A673 (cell line): ENCODE measurements at regions not wholly inside any gene's neighbourhood (a gene's known extent, or its start where the extent isn't known, plus 50 kb on each side); places are given as distances from the start of the nearest gene placed in this dataset.

ENCODE experiments used
- BruUV-seq: library from RNA; stranded (reverse); fragments of 400-500 nt; replicated peaks from 2 replicates; lab custom pipeline; 2021; lab: Mats Ljungman, UMichigan
- CTCF ChIA-PET: fragments of 300-600 bp; sonication (Branson Sonifier 250); formaldehyde crosslinking; loops from one replicate; lab custom pipeline; 2022; ENCODE audit warnings: antibody characterized with exemption; lab: Charles Lee
- POLR2A ChIA-PET: fragments of 300-600 bp; sonication (Branson Sonifier 250); formaldehyde crosslinking; loops from one replicate; lab custom pipeline; 2022; ENCODE audit warnings: antibody characterized with exemption; ENCODE audit not compliant: low non-redundant PET; lab: Charles Lee
- DNase-seq: peaks from one replicate; pipeline ENCODE4 v3.0.0-alpha.2; 2015; ENCODE audit warnings: low spot score
- H3K27ac ChIP-seq: fragments of 200-600 bp; sonication (generic); 2 replicates; pipeline ENCODE4 v1.5.1; 2016; ENCODE audit warnings: mixed run types, low read depth, mild to moderate bottlenecking, mixed read lengths, antibody characterized with exemption, low read length; ENCODE audit not compliant: poor library complexity, severe bottlenecking
- H3K27me3 ChIP-seq: fragments of 200-600 bp; sonication (generic); replicated peaks from 2 replicates; pipeline ENCODE4 v1.6.1; 2017; ENCODE audit warnings: mixed run types, low read depth, mild to moderate bottlenecking, mixed read lengths, antibody characterized with exemption, low read length; ENCODE audit not compliant: insufficient read depth, poor library complexity
- H3K36me3 ChIP-seq: fragments of 200-600 bp; sonication (generic); 2 replicates; pipeline ENCODE4 v1.6.1; 2016; ENCODE audit warnings: mixed run types, mild to moderate bottlenecking, mixed read lengths, antibody characterized with exemption, low read length; ENCODE audit not compliant: insufficient read depth, poor library complexity, severe bottlenecking
- H3K4me1 ChIP-seq: fragments of 200-600 bp; sonication (generic); 2 replicates; pipeline ENCODE4 v1.6.1; 2017; ENCODE audit warnings: mixed run types, mild to moderate bottlenecking, mixed read lengths, antibody characterized with exemption, low read length; ENCODE audit not compliant: insufficient read depth, poor library complexity, severe bottlenecking
- H3K4me3 ChIP-seq: fragments of 200-600 bp; sonication (generic); 2 replicates; pipeline ENCODE4 v1.5.1; 2016; ENCODE audit warnings: low read depth, mixed run types, mild to moderate bottlenecking, mixed read lengths, low read length; ENCODE audit not compliant: poor library complexity, severe bottlenecking
- H3K9me3 ChIP-seq: fragments of 200-600 bp; sonication (generic); 2 replicates; pipeline ENCODE4 v1.6.1; 2016; ENCODE audit warnings: mixed run types, low read depth, mild to moderate bottlenecking, mixed read lengths, antibody characterized with exemption, low read length; ENCODE audit not compliant: poor library complexity, severe bottlenecking
- CTCF ChIP-seq: fragments of 300-800, 200-600 bp; sonication (generic); conservative IDR thresholded peaks from 2 replicates; pipeline ENCODE4 v1.5.1; 2017; ENCODE audit warnings: low read depth, mild to moderate bottlenecking, antibody characterized with exemption, low read length, moderate library complexity, mixed read lengths
- EZH2 ChIP-seq: fragments of 200-600 bp; sonication (generic); IDR thresholded peaks from 2 replicates; pipeline ENCODE4 v1.6.1; 2017; ENCODE audit warnings: borderline replicate concordance, low read depth, mild to moderate bottlenecking, mixed read lengths, antibody characterized with exemption, low read length; ENCODE audit not compliant: poor library complexity, severe bottlenecking
- intact Hi-C: fragments of 100-400 bp; cut with micrococcal nuclease; formaldehyde crosslinking; loops from one replicate; pipeline ENCODE4 v1.10.0; 2022; ENCODE audit not compliant: unreplicated experiment

GRCh38 chr2:191571163-191571769 lies 106.7 kb upstream of the NABP1 start:
- Histone ChIP-seq H3K27me3 (no peaks in the 10 kb centered on the region), H3K4me3 (peak overlapping the region; percentile 10), H3K4me1 (peaks cover 11% of the 10 kb centered on the region), H3K27ac (peak overlapping the region; percentile 65), H3K9me3 (no peaks in the 10 kb centered on the region), H3K36me3 (no peaks in the 10 kb centered on the region)
- BruUV-seq, result no TSS peak
- no peak for TF ChIP-seq EZH2
- peak; percentile 47 for TF ChIP-seq CTCF
- CTCF ChIA-PET, result interaction anchor here (0.6 kb wide), 2 partner anchors 40 to 241 kb away, joined by 3 read pairs; no protein-coding TSS in a partner anchor
- POLR2A ChIA-PET, result no interaction called here
- peak; percentile 75 for DNase-seq
- intact Hi-C loops, result loop anchor here (2.0 kb wide), 1 partner anchor 106 kb away; no protein-coding TSS in a partner anchor

GRCh38 chr2:191572319-191572718 lies 105.6 kb upstream of the NABP1 start:
- Histone ChIP-seq H3K27me3 (no peaks in the 10 kb centered on the region), H3K4me1 (peaks cover 11% of the 10 kb centered on the region), H3K4me3 (no peak overlapping the region), H3K9me3 (no peaks in the 10 kb centered on the region), H3K36me3 (no peaks in the 10 kb centered on the region), H3K27ac (no peak overlapping the region)
- intact Hi-C loops, result no loop called here
- DNase-seq, result no peak
- ChIA-PET POLR2A (no interaction called here), CTCF (no interaction called here)
- TF ChIP-seq CTCF, result no peak
- TF ChIP-seq EZH2, result no peak
- BruUV-seq, result no TSS peak

GRCh38 chr2:191573216-191573615 lies 104.7 kb upstream of the NABP1 start:
- Histone ChIP-seq H3K27me3 (no peaks in the 10 kb centered on the region), H3K27ac (no peak overlapping the region), H3K9me3 (no peaks in the 10 kb centered on the region), H3K4me1 (peaks cover 11% of the 10 kb centered on the region), H3K4me3 (no peak overlapping the region), H3K36me3 (no peaks in the 10 kb centered on the region)
- CTCF ChIA-PET, result no interaction called here
- BruUV-seq, result no TSS peak
- TF ChIP-seq EZH2 (no peak), CTCF (no peak)
- intact Hi-C loops, result no loop called here
- POLR2A ChIA-PET, result no interaction called here
- DNase-seq, result no peak
